Gastroesophageal sphincter (tissue), 4 donors: ENCODE measurements at regions not wholly inside any gene's neighbourhood (a gene's known extent, or its start where the extent isn't known, plus 50 kb on each side); places are given as distances from the start of the nearest gene placed in this dataset.

Source experiments
- ATAC-seq: fragments of 150-250 bp; one replicate; pipeline ENCODE4 v1.9.1; 2016; ENCODE audit warnings: mild to moderate bottlenecking, moderate library complexity
- H3K27ac ChIP-seq, 4 donors: fragments of 200-600 bp; sonication (generic) in 3 of 4; 1 replicate in 3 of 4; 2 replicates in 1 of 4; pipeline ENCODE4 v1.5.1; 2016 to 2019
- H3K27me3 ChIP-seq: fragments of 200-600 bp; sonication (generic); one replicate; pipeline ENCODE4 v1.5.1; 2019
- H3K36me3 ChIP-seq, 2 donors: fragments of 200-600 bp; sonication (generic); one replicate each; pipeline ENCODE4 v1.5.1; 2019; ENCODE audit warnings: control low read depth in 1 of 2
- H3K4me1 ChIP-seq, 3 donors: fragments of 200-600 bp; sonication (generic); 1 replicate in 2 of 3; 2 replicates in 1 of 3; pipeline ENCODE4 v1.5.1; 2016 to 2019; ENCODE audit warnings: control low read depth in 2 of 3
- H3K4me3 ChIP-seq, 2 donors: fragments of 200-600 bp; sonication (generic); one replicate each; pipeline ENCODE4 v1.5.1; 2019; ENCODE audit warnings: mild to moderate bottlenecking in 1 of 2, moderate library complexity in 1 of 2
- H3K9me3 ChIP-seq, 3 donors: fragments of 200-600 bp; sonication (generic); one replicate each; pipeline ENCODE4 v1.5.1; 2017 to 2019; ENCODE audit warnings: control low read depth in 2 of 3
- CTCF ChIP-seq, 4 experiments: fragments of 200-600 bp in 2 of 4; fragments of 450-650 bp in 2 of 4; sonication (generic) in 1 of 4; IDR thresholded peaks; one replicate each; pipeline ENCODE4 v1.5.1; 2017 to 2019; ENCODE audit warnings: antibody characterized with exemption in 4 of 4, mild to moderate bottlenecking in 2 of 4, moderate library complexity in 2 of 4
- EP300 ChIP-seq: sonication (generic); formaldehyde crosslinking; IDR thresholded peaks from one replicate; pipeline ENCODE4 v1.6.1; 2017; ENCODE audit warnings: antibody characterized with exemption, mild to moderate bottlenecking
- POLR2A ChIP-seq, 2 donors: fragments of 450-650 bp; IDR thresholded peaks; one replicate each; pipeline ENCODE4 v1.6.1; 2017; ENCODE audit warnings: antibody characterized with exemption in 2 of 2, mild to moderate bottlenecking in 2 of 2, moderate library complexity in 1 of 2
- POLR2AphosphoS5 ChIP-seq: sonication (generic); formaldehyde crosslinking; IDR thresholded peaks from one replicate; pipeline ENCODE4 v1.6.1; 2017; ENCODE audit warnings: antibody characterized with exemption
- WGBS, 2 donors: methylation state at CpG; one replicate each; pipeline ENCODE4 v1.1.5; 2018; ENCODE audit warnings: low coverage in 1 of 2; 5-methylcytosine and 5-hydroxymethylcytosine counted together

DNA sequence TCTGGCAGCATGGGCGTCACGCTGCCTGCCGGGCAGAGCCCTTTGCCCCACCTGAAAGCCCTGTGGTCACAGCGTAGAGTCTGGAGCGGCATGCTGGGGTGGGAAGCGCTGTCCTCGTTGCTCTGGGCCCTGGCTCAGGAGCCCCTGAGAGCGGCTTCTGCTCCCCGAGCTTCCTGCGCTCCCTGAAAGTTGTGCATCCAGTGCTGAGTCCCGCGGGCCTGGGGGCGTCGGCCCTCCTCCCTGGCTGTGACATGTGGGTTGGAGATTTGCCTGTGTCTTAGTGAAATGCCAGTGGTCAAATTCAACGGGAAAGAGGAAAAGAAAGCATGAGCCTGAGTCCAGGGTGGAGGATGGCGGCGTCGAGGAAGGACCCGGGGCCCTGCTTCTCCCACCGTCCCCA is 1208.0 kb downstream of the BRD1 start:
- Histone ChIP-seq H3K4me1 (no peaks in the 10 kb centered on the region), H3K27ac (no peak overlapping the region), H3K9me3 (no peaks in the 10 kb centered on the region), H3K36me3 (no peaks in the 10 kb centered on the region), H3K27me3 (peaks cover 19% of the 10 kb centered on the region), H3K4me3 (no peak overlapping the region)
- WGBS, 2 donors: 70 to 100% methylated on average over 1 to 2 of the region's 20 CpGs
- no peak for TF ChIP-seq CTCF (IDR thresholded peaks at IDR 0.05)
- TF ChIP-seq POLR2AphosphoS5: no peak
- no peak for TF ChIP-seq EP300
- no peak for TF ChIP-seq POLR2A (IDR thresholded peaks at IDR 0.05)
- no peak for ATAC-seq

DNA sequence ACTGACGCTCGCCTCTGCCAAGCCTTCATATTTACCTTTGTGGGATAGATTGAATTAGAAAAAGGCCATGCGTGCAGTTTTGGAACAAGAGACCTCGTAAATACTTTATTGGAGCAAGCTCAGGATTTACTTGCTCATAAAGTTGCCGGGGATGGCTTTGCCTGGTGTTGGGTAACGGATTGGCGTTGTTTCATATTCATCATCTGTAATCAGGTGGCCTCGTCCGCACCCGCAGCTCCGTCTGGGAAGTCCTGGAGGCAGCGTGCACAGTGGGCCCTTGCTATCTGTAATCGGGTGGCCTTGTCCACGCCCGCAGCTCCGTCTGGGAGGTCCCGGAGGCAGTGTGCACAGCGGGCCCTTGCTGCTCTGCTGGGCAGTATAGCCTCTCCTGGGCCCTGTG is 1209.3 kb downstream of the BRD1 start:
- Histone ChIP-seq H3K9me3 (no peaks in the 10 kb centered on the region), H3K36me3 (no peaks in the 10 kb centered on the region), H3K4me1 (no peaks in the 10 kb centered on the region), H3K27me3 (peaks cover 19% of the 10 kb centered on the region), H3K27ac (no peak overlapping the region), H3K4me3 (no peak overlapping the region)
- no peak for TF ChIP-seq POLR2AphosphoS5
- no peak for TF ChIP-seq EP300
- TF ChIP-seq CTCF (IDR thresholded peaks at IDR 0.05): no peak
- ATAC-seq: no peak
- 80 to 85% methylated on average over 5 to 9 of the region's 18 CpGs for WGBS, 2 donors

GRCh38 chr22:48616656-48617055 is 1211.0 kb downstream of the BRD1 start:
- H3K27me3 ChIP-seq: peaks cover 9% of the 10 kb centered on the region
- no peak for TF ChIP-seq CTCF (IDR thresholded peaks at IDR 0.05)
- no peak for TF ChIP-seq POLR2A (IDR thresholded peaks at IDR 0.05)
- TF ChIP-seq EP300: no peak
- no peak for TF ChIP-seq POLR2AphosphoS5
- H3K4me1 ChIP-seq: no peaks in the 10 kb centered on the region
- H3K4me3 ChIP-seq: no peak overlapping the region
- H3K27ac ChIP-seq: no peak overlapping the region
- ATAC-seq: no peak
- WGBS, 2 donors: 70% methylated on average over 6 of the region's 13 CpGs; no CpG with 5 or more reads in 1 of the 2 donors
- H3K9me3 ChIP-seq: no peaks in the 10 kb centered on the region
- no peaks in the 10 kb centered on the region for H3K36me3 ChIP-seq

- Histone ChIP-seq H3K27me3 (peaks cover 8% of the 10 kb centered on the region), H3K36me3 (no peaks in the 10 kb centered on the region), H3K27ac (no peak overlapping the region), H3K9me3 (no peaks in the 10 kb centered on the region), H3K4me1 (no peaks in the 10 kb centered on the region), H3K4me3 (no peak overlapping the region)
- no peak for ATAC-seq
- TF ChIP-seq POLR2A (IDR thresholded peaks at IDR 0.05): no peak
- no peak for TF ChIP-seq POLR2AphosphoS5
- no peak for TF ChIP-seq EP300
- WGBS, 2 donors: 77 to 90% methylated on average over 2 to 10 of the region's 22 CpGs
Observed at GRCh38 chr22:48615171-48616008, 1212.3 kb downstream of the BRD1 start.

DNA sequence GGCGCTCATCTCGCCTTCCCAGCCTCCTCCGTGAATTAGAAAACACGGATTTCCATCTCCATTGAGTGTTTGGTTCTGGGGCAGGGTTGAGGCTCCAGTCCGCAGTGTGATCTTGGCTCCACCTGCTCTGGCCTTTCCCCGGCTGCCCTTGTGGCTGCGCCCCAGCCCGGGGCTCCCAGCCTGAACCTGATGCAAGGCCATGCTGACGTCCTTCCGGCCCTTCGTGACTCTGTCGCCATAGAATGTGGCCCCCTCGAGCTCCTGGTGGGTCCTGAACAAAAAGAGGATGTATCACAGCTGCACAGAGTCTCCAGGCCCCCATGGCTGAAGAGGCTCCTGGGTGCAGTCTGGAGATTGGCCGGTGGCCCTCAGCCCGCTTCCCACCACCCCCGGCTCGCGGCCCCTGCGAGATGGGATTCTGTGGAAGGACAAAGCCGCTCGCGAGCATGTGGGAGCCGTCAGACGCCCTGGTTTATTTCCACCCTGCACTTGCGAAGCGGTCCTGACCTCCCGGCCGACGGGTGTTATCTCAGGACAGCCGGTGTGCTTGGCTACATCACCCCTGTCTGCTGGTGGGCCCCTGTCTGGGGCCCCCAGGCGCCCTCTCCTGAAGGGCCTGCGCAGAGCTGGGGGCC is 1214.0 kb downstream of the BRD1 start:
- ATAC-seq: no peak
- Histone ChIP-seq H3K27me3 (peaks cover 8% of the 10 kb centered on the region), H3K4me3 (no peak overlapping the region), H3K36me3 (no peaks in the 10 kb centered on the region), H3K4me1 (no peaks in the 10 kb centered on the region), H3K9me3 (no peaks in the 10 kb centered on the region), H3K27ac (no peak overlapping the region)
- TF ChIP-seq POLR2AphosphoS5 (no peak), POLR2A (IDR thresholded peaks at IDR 0.05) (no peak), EP300 (no peak), CTCF (IDR thresholded peaks at IDR 0.05) (no peak)
- 79 to 81% methylated on average over 3 of the region's 32 CpGs for WGBS, 2 donors
